Lower leg skin (tissue), 4 donors: ENCODE measurements at regions not wholly inside any gene's neighbourhood (a gene's known extent, or its start where the extent isn't known, plus 50 kb on each side); places are given as distances from the start of the nearest gene placed in this dataset.
A peak's percentile ranks its signal among the peaks of the same experiment; 100 is the strongest.

Experiments used
- DNase-seq, 2 donors: peaks; one replicate each; pipeline ENCODE4 v3.0.0-alpha.2; 2019; ENCODE audit warnings: low spot score in 2 of 2
- H3K4me3 ChIP-seq: fragments of 200-600 bp; sonication (generic); 2 replicates; pipeline ENCODE4 v1.5.1; 2017; ENCODE audit warnings: mild to moderate bottlenecking, low read depth; ENCODE audit not compliant: poor library complexity, severe bottlenecking
- CTCF ChIP-seq, 3 donors: fragments of 450-650 bp; IDR thresholded peaks; one replicate each; pipeline ENCODE4 v1.5.1; 2016; ENCODE audit warnings: antibody characterized with exemption in 3 of 3, mild to moderate bottlenecking in 3 of 3, moderate library complexity in 2 of 3
- POLR2A ChIP-seq, 2 donors: fragments of 450-650 bp; IDR thresholded peaks; one replicate each; pipeline ENCODE4 v1.6.1; 2016 to 2017; ENCODE audit warnings: antibody characterized with exemption in 2 of 2, mild to moderate bottlenecking in 1 of 2, moderate library complexity in 1 of 2
- WGBS, 2 donors: methylation state at CpG; one replicate each; pipeline ENCODE4 v1.1.5; 2018; 5-methylcytosine and 5-hydroxymethylcytosine counted together
- intact Hi-C: fragments of 100-400 bp; cut with DNase I; formaldehyde crosslinking; loops from one replicate; pipeline ENCODE4 v1.15.0; 2023; ENCODE audit warnings: low total_unique reads

- no peak for DNase-seq
- intact Hi-C loops, result no loop called here
Measured at GRCh38 chr1:30194046-30194619, 529.3 kb downstream of the MATN1 start.

GRCh38 chr1:30192969-30193630, 530.3 kb downstream of the MATN1 start:
- WGBS, 2 donors, result 46 to 50% methylated on average over 3 of the region's 3 CpGs
- TF ChIP-seq POLR2A (IDR thresholded peaks at IDR 0.05) (no peak), CTCF (IDR thresholded peaks at IDR 0.05) (no peak)
- no peak for DNase-seq
- intact Hi-C loops, result no loop called here
- H3K4me3 ChIP-seq, result no peak overlapping the region

More at GRCh38 chr1:30194046-30194619, 529.3 kb downstream of the MATN1 start:
- TF ChIP-seq POLR2A (IDR thresholded peaks at IDR 0.05), result no peak
- TF ChIP-seq CTCF (IDR thresholded peaks at IDR 0.05), result no peak
- H3K4me3 ChIP-seq, result no peak overlapping the region
- whole genome bisulfite sequencing, 2 donors, result 30 to 46% methylated on average over 6 of the region's 6 CpGs

- DNase-seq, result peak in 1 of 2 donors; percentile 53
- no peak overlapping the region for H3K4me3 ChIP-seq
- TF ChIP-seq POLR2A (IDR thresholded peaks at IDR 0.05), result no peak
- TF ChIP-seq CTCF (IDR thresholded peaks at IDR 0.05), result no peak
- intact Hi-C loops, result no loop called here
- 29 to 48% methylated on average over 2 of the region's 2 CpGs for WGBS, 2 donors
Measured at GRCh38 chr1:30191154-30191702, 532.2 kb downstream of the MATN1 start.

- WGBS, 2 donors, result 85 to 90% methylated on average over 9 of the region's 9 CpGs
- TF ChIP-seq POLR2A (IDR thresholded peaks at IDR 0.05) (no peak), CTCF (IDR thresholded peaks at IDR 0.05) (no peak)
- DNase-seq, result no peak
- intact Hi-C loops, result no loop called here
- no peak overlapping the region for H3K4me3 ChIP-seq
Measured at GRCh38 chr1:30190511-30191153, 532.8 kb downstream of the MATN1 start.

- intact Hi-C loops, result no loop called here
- TF ChIP-seq CTCF (IDR thresholded peaks at IDR 0.05), result no peak
- peak in 1 of 2 donors; percentile 2 for DNase-seq
- H3K4me3 ChIP-seq, result no peak overlapping the region
- WGBS, 2 donors, result 85 to 90% methylated on average over 7 to 9 of the region's 9 CpGs
Measured at GRCh38 chr1:30189818-30190500, 533.4 kb downstream of the MATN1 start.
